ENCODE measurements at regions not wholly inside any gene's neighbourhood (a gene's known extent, or its start where the extent isn't known, plus 50 kb on each side); places are given as distances from the start of the nearest gene placed in this dataset.

DNA sequence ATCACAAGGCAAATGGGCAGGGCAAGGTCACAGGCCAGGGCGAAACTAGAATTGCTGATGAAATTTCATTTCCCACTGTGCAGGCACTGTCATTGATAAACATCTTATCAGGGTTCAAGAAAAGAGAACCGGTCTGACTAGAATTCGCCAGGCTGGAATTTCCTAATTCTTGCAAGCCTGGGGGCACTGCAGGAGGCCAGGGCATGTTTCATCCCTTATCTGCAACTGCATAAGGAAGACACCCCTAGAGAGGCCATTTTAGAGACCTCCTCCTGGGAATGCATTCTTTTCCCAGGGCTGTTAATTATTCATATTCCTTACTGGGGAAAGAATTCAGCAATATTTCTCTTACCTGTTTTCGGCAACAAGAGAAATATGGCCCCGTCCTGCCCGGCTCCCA lies 266.2 kb upstream of the CYLC2 start:
- no peak for TF ChIP-seq CTCF (IDR thresholded peaks at IDR 0.05; ENCODE audit: low read depth, low read length, poor library complexity, severe bottlenecking)
- TF ChIP-seq EZH2phosphoT487 (IDR thresholded peaks at IDR 0.05; ENCODE audit: borderline replicate concordance, low read length): no peak

All from DOHH2 (cell line).